HCT116 (cell line): ENCODE measurements at regions not wholly inside any gene's neighbourhood (a gene's known extent, or its start where the extent isn't known, plus 50 kb on each side); places are given as distances from the start of the nearest gene placed in this dataset.
"Not testable (repeated sequence)": the region's sequence is repeated elsewhere in the genome, so short reads cannot be mapped to it uniquely, and the experiment has no call there.

ENCODE experiments used
- ATAC-seq: fragments of 200-7000 bp; cut with Tn5 transposase; 2 replicates; pipeline ENCODE4 v1.9.1; 2020; ENCODE audit warnings: mild to moderate bottlenecking, moderate library complexity
- BruUV-seq: library from RNA; stranded (reverse); fragments of 400-500 nt; replicated peaks from 2 replicates; lab custom pipeline; 2021; lab: Mats Ljungman, UMichigan
- CTCF ChIA-PET: fragments of 300-600 bp; sonication (Branson Sonifier 250); formaldehyde crosslinking; loops from one replicate; lab custom pipeline; 2021; ENCODE audit warnings: antibody characterized with exemption; lab: Charles Lee
- POLR2A ChIA-PET: fragments of 300-600, 350-600 bp; sonication (Branson Sonifier 250); formaldehyde crosslinking; loops from one replicate; lab custom pipeline; 2021; ENCODE audit warnings: antibody characterized with exemption; lab: Charles Lee
- RAD21 ChIA-PET, 2 experiments: fragments of 300-600 bp; sonication (Branson Sonifier 250); formaldehyde crosslinking; loops; one replicate each; lab custom pipeline; 2023; ENCODE audit warnings: low total read pairs in 2 of 2; ENCODE audit not compliant: uncharacterized antibody in 2 of 2, unreplicated experiment in 2 of 2, low non-redundant PET in 1 of 2; lab: Charles Lee
- DNase-seq: peaks from one replicate; pipeline ENCODE4 v3.0.0-alpha.2; 2010; ENCODE audit warnings: low read depth, low spot score
- H2AFZ ChIP-seq: fragments of 200-600 bp; shearing (Covaris generic), sonication (generic); 2 replicates; pipeline ENCODE4 v1.6.1; 2017; ENCODE audit warnings: low read depth, mixed run types, mixed read lengths, antibody characterized with exemption, low read length; ENCODE audit not compliant: poor library complexity, severe bottlenecking
- H3K27ac ChIP-seq: 2 replicates; pipeline ENCODE4 v1.5.1; 2012; ENCODE audit warnings: low read depth, low read length
- H3K27me3 ChIP-seq: fragments of 200-600 bp; sonication (generic); 2 replicates; pipeline ENCODE4 v1.6.1; 2016; ENCODE audit warnings: mixed run types, low read length, mixed read lengths; ENCODE audit not compliant: insufficient read depth
- H3K36me3 ChIP-seq, 2 experiments: fragments of 200-500 bp in 1 of 2; fragments of 200-600 bp in 1 of 2; sonication (Bioruptor generic) in 1 of 2; sonication (generic) in 1 of 2; 2 replicates each; pipeline versions ENCODE4 v1.5.1 to v1.6.1; 2014 to 2016; ENCODE audit warnings: low read length in 2 of 2, inconsistent platforms in 1 of 2, mixed read lengths in 1 of 2, mixed run types in 1 of 2; ENCODE audit not compliant: insufficient read depth in 2 of 2, control insufficient read depth in 1 of 2
- H3K4me1 ChIP-seq, 2 experiments: fragments of 200-600 bp in 1 of 2; sonication (generic) in 1 of 2; 2 replicates each; pipeline versions ENCODE4 v1.5.1 to v1.6.1; 2012 to 2017; ENCODE audit warnings: low read length in 2 of 2, inconsistent platforms in 1 of 2, mild to moderate bottlenecking in 1 of 2, mixed read lengths in 1 of 2, mixed run types in 1 of 2, moderate library complexity in 1 of 2; ENCODE audit not compliant: insufficient read depth in 2 of 2, control insufficient read depth in 1 of 2
- H3K4me2 ChIP-seq: fragments of 200-600 bp; sonication (generic); 2 replicates; pipeline ENCODE4 v1.6.1; 2017; ENCODE audit warnings: mixed run types, low read length, mixed read lengths
- H3K4me3 ChIP-seq, 2 experiments: fragments of 200-600 bp in 1 of 2; sonication (generic) in 1 of 2; replicated peaks in 1 of 2; 2 replicates each; pipeline ENCODE4 v1.5.1; 2011 to 2016; ENCODE audit warnings: low read length in 2 of 2, control low read depth in 1 of 2, low read depth in 1 of 2, mild to moderate bottlenecking in 1 of 2, mixed read lengths in 1 of 2, mixed run types in 1 of 2
- H3K79me2 ChIP-seq: fragments of 200-600 bp; sonication (generic); 2 replicates; pipeline ENCODE4 v1.6.1; 2017; ENCODE audit warnings: mild to moderate bottlenecking, mixed run types, low read length, moderate library complexity, mixed read lengths; ENCODE audit not compliant: insufficient read depth
- H3K9ac ChIP-seq: fragments of 200-600 bp; sonication (generic); 2 replicates; pipeline ENCODE4 v1.6.1; 2016; ENCODE audit warnings: low read length, mixed read lengths
- H3K9me2 ChIP-seq: fragments of 200-600 bp; sonication (generic), shearing (Covaris generic); 2 replicates; pipeline ENCODE4 v1.6.1; 2017; ENCODE audit warnings: mixed run types, mild to moderate bottlenecking, moderate library complexity; ENCODE audit not compliant: insufficient read depth
- H3K9me3 ChIP-seq, 2 experiments: fragments of 200-500 bp in 1 of 2; fragments of 200-600 bp in 1 of 2; sonication (Bioruptor generic) in 1 of 2; sonication (generic) in 1 of 2; 2 replicates each; pipeline ENCODE4 v1.6.1; 2014 to 2017; ENCODE audit warnings: low read length in 2 of 2, mixed read lengths in 2 of 2, inconsistent platforms in 1 of 2, low read depth in 1 of 2, mild to moderate bottlenecking in 1 of 2, mixed run types in 1 of 2, moderate library complexity in 1 of 2; ENCODE audit not compliant: control insufficient read depth in 1 of 2, insufficient read depth in 1 of 2
- H4K20me1 ChIP-seq: fragments of 200-600 bp; sonication (generic), shearing (Covaris generic); 2 replicates; pipeline ENCODE4 v1.6.1; 2017; ENCODE audit warnings: mixed run types, mild to moderate bottlenecking, moderate library complexity; ENCODE audit not compliant: insufficient read depth
- CBX3 ChIP-seq: IDR thresholded peaks from 2 replicates; pipeline ENCODE4 v1.6.1; 2012; ENCODE audit warnings: low read depth
- EZH2 ChIP-seq: fragments of 200-600 bp; sonication (generic); IDR thresholded peaks from 2 replicates; pipeline ENCODE4 v1.6.1; 2017; ENCODE audit warnings: antibody characterized with exemption, mixed run types
- POLR2AphosphoS5 ChIP-seq: IDR thresholded peaks from 2 replicates; pipeline ENCODE4 v1.6.1; 2011; ENCODE audit warnings: mild to moderate bottlenecking, low read depth, low read length, moderate library complexity
- RAD21 ChIP-seq: IDR thresholded peaks from 2 replicates; pipeline ENCODE4 v1.6.1; 2012; ENCODE audit warnings: low read depth, mild to moderate bottlenecking
- ZNF274 ChIP-seq: fragments of 200-500 bp; sonication (Bioruptor generic); IDR thresholded peaks from 2 replicates; pipeline ENCODE4 v1.6.1; 2014; ENCODE audit warnings: mild to moderate bottlenecking, low read depth, low read length, inconsistent platforms
- intact Hi-C: fragments of 100-400 bp; cut with micrococcal nuclease; formaldehyde crosslinking; loops from 2 replicates; pipeline ENCODE4 v1.10.0; 2022
- TF ChIP-seq, protein P1 (sequence below): IDR thresholded peaks from 2 replicates; pipeline ENCODE4 v1.6.1; 2012; ENCODE audit warnings: low read depth
- TF ChIP-seq, protein P2 (sequence below): IDR thresholded peaks from 2 replicates; pipeline ENCODE4 v1.6.1; 2011; ENCODE audit warnings: mild to moderate bottlenecking, low read length, moderate library complexity; ENCODE audit not compliant: insufficient replicate concordance; ENCODE audit errors: extremely low read depth

DNA sequence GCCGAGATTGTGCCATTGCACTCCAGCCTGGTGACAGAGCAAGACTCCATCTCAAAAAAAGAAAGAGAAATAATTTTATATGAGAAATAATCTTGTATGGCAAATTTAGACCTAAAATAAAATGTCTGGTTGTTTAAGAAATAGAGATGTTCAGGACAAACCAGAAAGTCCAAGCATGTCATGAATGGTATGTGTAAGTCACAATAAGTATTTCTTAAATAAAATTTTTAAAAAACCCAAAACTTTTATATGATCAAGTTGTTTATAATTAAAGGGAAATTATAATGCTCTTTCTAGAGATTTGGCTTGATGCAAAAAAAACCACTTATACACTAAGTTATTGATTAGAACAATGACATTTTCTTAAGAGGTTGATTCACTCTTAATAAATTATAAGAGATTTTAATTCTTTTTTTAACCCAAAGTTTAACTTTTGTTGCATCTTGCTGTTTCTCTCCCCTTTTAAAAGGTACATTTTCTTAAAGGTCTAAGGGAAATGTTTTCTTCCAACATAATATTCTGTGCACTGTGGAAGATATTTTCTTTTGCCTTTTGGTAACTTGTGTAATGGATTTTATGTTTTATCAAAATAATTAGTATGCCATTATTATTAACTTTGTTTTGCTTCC is 105.7 kb downstream of the RTP4 start:
- ATAC-seq (no peak), DNase-seq (peak; percentile 28)
- Histone ChIP-seq H3K4me1 (no peaks in the 10 kb centered on the region), H3K27ac (no peak overlapping the region), H2AFZ (no peak overlapping the region), H3K9me2 (no peaks in the 10 kb centered on the region), H3K79me2 (no peaks in the 10 kb centered on the region), H3K9me3 (peaks cover 0 to 13% of the 10 kb centered on the region in 2 experiments; a peak in 1 of 4 replicates), H3K36me3 (no peaks in the 10 kb centered on the region), H4K20me1 (no peaks in the 10 kb centered on the region), H3K27me3 (no peaks in the 10 kb centered on the region), H3K9ac (no peak overlapping the region), H3K4me3 (no peak overlapping the region), H3K4me2 (no peak overlapping the region)
- intact Hi-C loops: no loop called here
- ChIA-PET CTCF (no interaction called here), POLR2A (no interaction called here), RAD21 (no interaction called here)
- TF ChIP-seq POLR2AphosphoS5 (no peak), EZH2 (no peak), ZNF274 (no peak), CBX3 (0 out of 2 replicates have a peak, but pooled peaks have one; percentile 15), RAD21 (no peak)
- TF ChIP-seq, protein P1, sequence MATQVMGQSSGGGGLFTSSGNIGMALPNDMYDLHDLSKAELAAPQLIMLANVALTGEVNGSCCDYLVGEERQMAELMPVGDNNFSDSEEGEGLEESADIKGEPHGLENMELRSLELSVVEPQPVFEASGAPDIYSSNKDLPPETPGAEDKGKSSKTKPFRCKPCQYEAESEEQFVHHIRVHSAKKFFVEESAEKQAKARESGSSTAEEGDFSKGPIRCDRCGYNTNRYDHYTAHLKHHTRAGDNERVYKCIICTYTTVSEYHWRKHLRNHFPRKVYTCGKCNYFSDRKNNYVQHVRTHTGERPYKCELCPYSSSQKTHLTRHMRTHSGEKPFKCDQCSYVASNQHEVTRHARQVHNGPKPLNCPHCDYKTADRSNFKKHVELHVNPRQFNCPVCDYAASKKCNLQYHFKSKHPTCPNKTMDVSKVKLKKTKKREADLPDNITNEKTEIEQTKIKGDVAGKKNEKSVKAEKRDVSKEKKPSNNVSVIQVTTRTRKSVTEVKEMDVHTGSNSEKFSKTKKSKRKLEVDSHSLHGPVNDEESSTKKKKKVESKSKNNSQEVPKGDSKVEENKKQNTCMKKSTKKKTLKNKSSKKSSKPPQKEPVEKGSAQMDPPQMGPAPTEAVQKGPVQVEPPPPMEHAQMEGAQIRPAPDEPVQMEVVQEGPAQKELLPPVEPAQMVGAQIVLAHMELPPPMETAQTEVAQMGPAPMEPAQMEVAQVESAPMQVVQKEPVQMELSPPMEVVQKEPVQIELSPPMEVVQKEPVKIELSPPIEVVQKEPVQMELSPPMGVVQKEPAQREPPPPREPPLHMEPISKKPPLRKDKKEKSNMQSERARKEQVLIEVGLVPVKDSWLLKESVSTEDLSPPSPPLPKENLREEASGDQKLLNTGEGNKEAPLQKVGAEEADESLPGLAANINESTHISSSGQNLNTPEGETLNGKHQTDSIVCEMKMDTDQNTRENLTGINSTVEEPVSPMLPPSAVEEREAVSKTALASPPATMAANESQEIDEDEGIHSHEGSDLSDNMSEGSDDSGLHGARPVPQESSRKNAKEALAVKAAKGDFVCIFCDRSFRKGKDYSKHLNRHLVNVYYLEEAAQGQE: no peak
- TF ChIP-seq, protein P2, sequence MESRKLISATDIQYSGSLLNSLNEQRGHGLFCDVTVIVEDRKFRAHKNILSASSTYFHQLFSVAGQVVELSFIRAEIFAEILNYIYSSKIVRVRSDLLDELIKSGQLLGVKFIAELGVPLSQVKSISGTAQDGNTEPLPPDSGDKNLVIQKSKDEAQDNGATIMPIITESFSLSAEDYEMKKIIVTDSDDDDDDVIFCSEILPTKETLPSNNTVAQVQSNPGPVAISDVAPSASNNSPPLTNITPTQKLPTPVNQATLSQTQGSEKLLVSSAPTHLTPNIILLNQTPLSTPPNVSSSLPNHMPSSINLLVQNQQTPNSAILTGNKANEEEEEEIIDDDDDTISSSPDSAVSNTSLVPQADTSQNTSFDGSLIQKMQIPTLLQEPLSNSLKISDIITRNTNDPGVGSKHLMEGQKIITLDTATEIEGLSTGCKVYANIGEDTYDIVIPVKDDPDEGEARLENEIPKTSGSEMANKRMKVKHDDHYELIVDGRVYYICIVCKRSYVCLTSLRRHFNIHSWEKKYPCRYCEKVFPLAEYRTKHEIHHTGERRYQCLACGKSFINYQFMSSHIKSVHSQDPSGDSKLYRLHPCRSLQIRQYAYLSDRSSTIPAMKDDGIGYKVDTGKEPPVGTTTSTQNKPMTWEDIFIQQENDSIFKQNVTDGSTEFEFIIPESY: no peak
- BruUV-seq: no TSS peak

DNA sequence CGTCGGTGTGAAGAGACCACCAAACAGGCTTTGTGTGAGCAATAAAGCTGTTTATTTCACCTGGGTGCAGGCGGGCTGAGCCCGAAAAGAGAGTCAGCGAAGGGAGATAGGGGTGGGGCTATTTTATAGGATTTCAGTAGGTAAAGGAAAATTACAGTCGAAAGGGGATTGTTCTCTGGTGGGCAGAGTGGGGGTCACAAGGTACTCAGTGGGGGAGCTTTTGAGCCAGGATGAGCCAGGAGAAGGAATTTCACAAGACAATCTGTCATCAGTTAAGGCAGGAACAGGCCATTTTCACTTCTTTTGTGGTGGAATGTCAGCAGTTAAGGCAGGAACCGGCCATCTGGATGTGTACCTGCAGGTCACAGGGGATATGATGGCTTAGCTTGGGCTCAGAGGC is 98.1 kb downstream of the RTP4 start:
- H3K27ac ChIP-seq, H3K9ac ChIP-seq, H4K20me1 ChIP-seq, POLR2A ChIA-PET, H3K4me3 ChIP-seq, H2AFZ ChIP-seq, DNase-seq, H3K36me3 ChIP-seq, H3K4me1 ChIP-seq, H3K9me2 ChIP-seq, intact Hi-C loops, CTCF ChIA-PET, ATAC-seq, H3K4me2 ChIP-seq, H3K9me3 ChIP-seq, RAD21 ChIA-PET, H3K79me2 ChIP-seq, BruUV-seq, H3K27me3 ChIP-seq: not testable (repeated sequence)
